Right ventricle myocardium inferior (tissue), 1 donor: ENCODE measurements at regions not wholly inside any gene's neighbourhood (a gene's known extent, or its start where the extent isn't known, plus 50 kb on each side); places are given as distances from the start of the nearest gene placed in this dataset.

Source experiments
- ATAC-seq: fragments of 200-7000 bp; cut with Tn5 transposase; one replicate; pipeline ENCODE4 v1.9.1; 2020; ENCODE audit warnings: mild to moderate bottlenecking, moderate library complexity
- DNase-seq: peaks from one replicate; pipeline ENCODE4 v3.0.0; 2021; ENCODE audit errors: missing footprints
- intact Hi-C: fragments of 100-400 bp; cut with DNase I; formaldehyde crosslinking; loops from one replicate; pipeline ENCODE4 v1.11.0; 2022
- donor health status: DM: no; HTN: yes; CAD: no; lungs with severe emphysema.

GRCh38 chr10:128713874-128714570, 587.8 kb upstream of the MKI67 start:
- intact Hi-C loops: no loop called here
- no peak for ATAC-seq
- no peak for DNase-seq

GRCh38 chr10:128714644-128715415, 588.6 kb upstream of the MKI67 start:
- ATAC-seq (no peak), DNase-seq (no peak)
- intact Hi-C loops: no loop called here

GRCh38 chr10:128716181-128716580, 590.0 kb upstream of the MKI67 start:
- no peak for ATAC-seq

GRCh38 chr10:128721963-128722445, 595.8 kb upstream of the MKI67 start:
- no peak for DNase-seq
- ATAC-seq: no peak
- intact Hi-C loops: no loop called here

More at GRCh38 chr10:128716181-128716580, 590.0 kb upstream of the MKI67 start:
- DNase-seq: no peak
- intact Hi-C loops: no loop called here

- intact Hi-C loops: no loop called here
- ATAC-seq (no peak), DNase-seq (no peak)
Measured at GRCh38 chr10:128722947-128723346, 596.7 kb upstream of the MKI67 start.

GRCh38 chr10:128723631-128724205, 597.5 kb upstream of the MKI67 start:
- ATAC-seq: no peak
- intact Hi-C loops: no loop called here
- DNase-seq: no peak

GRCh38 chr10:128725531-128725930, 599.3 kb upstream of the MKI67 start:
- intact Hi-C loops: no loop called here
- DNase-seq (no peak), ATAC-seq (no peak)

- DNase-seq: no peak
- ATAC-seq: no peak
- intact Hi-C loops: no loop called here
Measured at GRCh38 chr10:128727114-128727513, 600.9 kb upstream of the MKI67 start.

GRCh38 chr10:128729910-128730420, 603.7 kb upstream of the MKI67 start:
- DNase-seq (no peak), ATAC-seq (no peak)
- intact Hi-C loops: no loop called here

- intact Hi-C loops: no loop called here
- DNase-seq: no peak
- ATAC-seq: no peak
Measured at GRCh38 chr10:128730922-128731321, 604.7 kb upstream of the MKI67 start.

- ATAC-seq: no peak
- intact Hi-C loops: no loop called here
- no peak for DNase-seq
Measured at GRCh38 chr10:128734161-128734560, 607.9 kb upstream of the MKI67 start.

GRCh38 chr10:128734734-128735133, 608.5 kb upstream of the MKI67 start:
- no peak for ATAC-seq
- DNase-seq: no peak
- intact Hi-C loops: no loop called here

- intact Hi-C loops: no loop called here
- DNase-seq (no peak), ATAC-seq (no peak)
Measured at GRCh38 chr10:128735996-128736395, 609.8 kb upstream of the MKI67 start.

GRCh38 chr10:128738386-128738915, 612.2 kb upstream of the MKI67 start:
- DNase-seq (no peak), ATAC-seq (no peak)
- intact Hi-C loops: no loop called here

GRCh38 chr10:128739930-128740329, 613.7 kb upstream of the MKI67 start:
- intact Hi-C loops: no loop called here
- ATAC-seq (no peak), DNase-seq (no peak)

GRCh38 chr10:128741180-128741579, 615.0 kb upstream of the MKI67 start:
- intact Hi-C loops: no loop called here
- no peak for ATAC-seq
- DNase-seq: no peak

- no peak for ATAC-seq
- intact Hi-C loops: no loop called here
- DNase-seq: no peak
Measured at GRCh38 chr10:128741680-128742079, 615.5 kb upstream of the MKI67 start.

GRCh38 chr10:128744092-128744491, 617.9 kb upstream of the MKI67 start:
- no peak for ATAC-seq
- intact Hi-C loops: no loop called here
- no peak for DNase-seq

GRCh38 chr10:128744811-128745305, 618.6 kb upstream of the MKI67 start:
- DNase-seq (no peak), ATAC-seq (no peak)
- intact Hi-C loops: no loop called here
